ENCODE measurements at regions not wholly inside any gene's neighbourhood (a gene's known extent, or its start where the extent isn't known, plus 50 kb on each side); places are given as distances from the start of the nearest gene placed in this dataset.
A peak's percentile ranks its signal among the peaks of the same experiment; 100 is the strongest.

- TF ChIP-seq MXI1 (conservative IDR thresholded peaks at IDR 0.05; ENCODE audit: poor library complexity, severe bottlenecking) (no peak), POLR2AphosphoS5 (IDR thresholded peaks at IDR 0.05) (no peak), EZH2 (IDR thresholded peaks at IDR 0.05; ENCODE audit: borderline replicate concordance, insufficient read depth, low read length, poor library complexity, severe bottlenecking) (no peak), REST (IDR thresholded peaks at IDR 0.05; ENCODE audit: borderline replicate concordance) (no peak), TAF1 (IDR thresholded peaks at IDR 0.05; ENCODE audit: low read depth) (no peak), RAD21 (conservative IDR thresholded peaks at IDR 0.05) (no peak), EP300 (conservative IDR thresholded peaks at IDR 0.05; ENCODE audit: poor library complexity, severe bottlenecking) (no peak), SMC3 (conservative IDR thresholded peaks at IDR 0.05; ENCODE audit: poor library complexity) (no peak)
- TF ChIP-seq, protein P1, sequence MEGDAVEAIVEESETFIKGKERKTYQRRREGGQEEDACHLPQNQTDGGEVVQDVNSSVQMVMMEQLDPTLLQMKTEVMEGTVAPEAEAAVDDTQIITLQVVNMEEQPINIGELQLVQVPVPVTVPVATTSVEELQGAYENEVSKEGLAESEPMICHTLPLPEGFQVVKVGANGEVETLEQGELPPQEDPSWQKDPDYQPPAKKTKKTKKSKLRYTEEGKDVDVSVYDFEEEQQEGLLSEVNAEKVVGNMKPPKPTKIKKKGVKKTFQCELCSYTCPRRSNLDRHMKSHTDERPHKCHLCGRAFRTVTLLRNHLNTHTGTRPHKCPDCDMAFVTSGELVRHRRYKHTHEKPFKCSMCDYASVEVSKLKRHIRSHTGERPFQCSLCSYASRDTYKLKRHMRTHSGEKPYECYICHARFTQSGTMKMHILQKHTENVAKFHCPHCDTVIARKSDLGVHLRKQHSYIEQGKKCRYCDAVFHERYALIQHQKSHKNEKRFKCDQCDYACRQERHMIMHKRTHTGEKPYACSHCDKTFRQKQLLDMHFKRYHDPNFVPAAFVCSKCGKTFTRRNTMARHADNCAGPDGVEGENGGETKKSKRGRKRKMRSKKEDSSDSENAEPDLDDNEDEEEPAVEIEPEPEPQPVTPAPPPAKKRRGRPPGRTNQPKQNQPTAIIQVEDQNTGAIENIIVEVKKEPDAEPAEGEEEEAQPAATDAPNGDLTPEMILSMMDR (IDR thresholded peaks at IDR 0.05; ENCODE audit: poor library complexity, severe bottlenecking), result no peak
- Histone ChIP-seq H3F3A (ENCODE audit: insufficient read depth, low read length, poor library complexity, severe bottlenecking) (no peaks in the 10 kb centered on the region), H3K9me2 (ENCODE audit: insufficient read depth, low read length) (no peaks in the 10 kb centered on the region), H3K4me2 (ENCODE audit: low read length) (no peak overlapping the region), H3K9ac (ENCODE audit: low read length) (no peak overlapping the region), H2AFZ (ENCODE audit: low read depth, low read length) (no peak overlapping the region), H3K27ac (ENCODE audit: low read length) (no peak overlapping the region), H3K9me3 (ENCODE audit: low read length) (no peaks in the 10 kb centered on the region), H3K4me3 (ENCODE audit: low read length) (no peak overlapping the region), H3K27me3 (ENCODE audit: insufficient read depth, low read depth, low read length) (no peaks in the 10 kb centered on the region), H3K36me3 (ENCODE audit: insufficient read depth, low read length) (no peaks in the 10 kb centered on the region), H3K79me2 (replicated peaks; ENCODE audit: insufficient read depth, low read length) (no peaks in the 10 kb centered on the region), H4K20me1 (ENCODE audit: insufficient read depth) (no peaks in the 10 kb centered on the region)
These were observed 553.1 kb upstream of the FLRT2 start for GRCh38 chr14:84976805-84977204.

- no peaks in the 10 kb centered on the region for H3K79me2 ChIP-seq (replicated peaks; ENCODE audit: insufficient read depth, low read length)
- H3K27ac ChIP-seq (ENCODE audit: low read length), result no peak overlapping the region
- no peaks in the 10 kb centered on the region for H3K9me2 ChIP-seq (ENCODE audit: insufficient read depth, low read length)
- H3K4me3 ChIP-seq (ENCODE audit: low read length), result no peak overlapping the region
- no peaks in the 10 kb centered on the region for H3F3A ChIP-seq (ENCODE audit: insufficient read depth, low read length, poor library complexity, severe bottlenecking)
- H3K27me3 ChIP-seq (ENCODE audit: insufficient read depth, low read depth, low read length), result no peaks in the 10 kb centered on the region
- no peak overlapping the region for H2AFZ ChIP-seq (ENCODE audit: low read depth, low read length)
- H3K9ac ChIP-seq (ENCODE audit: low read length), result no peak overlapping the region
- no peaks in the 10 kb centered on the region for H4K20me1 ChIP-seq (ENCODE audit: insufficient read depth)
- H3K4me2 ChIP-seq (ENCODE audit: low read length), result no peak overlapping the region
- TF ChIP-seq SMC3 (conservative IDR thresholded peaks at IDR 0.05; ENCODE audit: poor library complexity), result no peak
- no peaks in the 10 kb centered on the region for H3K36me3 ChIP-seq (ENCODE audit: insufficient read depth, low read length)
- no peaks in the 10 kb centered on the region for H3K9me3 ChIP-seq (ENCODE audit: low read length)
These were observed 542.9 kb upstream of the FLRT2 start for GRCh38 chr14:84987042-84987441.

- no peaks in the 10 kb centered on the region for H3F3A ChIP-seq (ENCODE audit: insufficient read depth, low read length, poor library complexity, severe bottlenecking)
- H3K36me3 ChIP-seq (ENCODE audit: insufficient read depth, low read length), result no peaks in the 10 kb centered on the region
- H3K4me3 ChIP-seq (ENCODE audit: low read length), result no peak overlapping the region
- no peak overlapping the region for H3K4me2 ChIP-seq (ENCODE audit: low read length)
- H3K27me3 ChIP-seq (ENCODE audit: insufficient read depth, low read depth, low read length), result no peaks in the 10 kb centered on the region
- no peaks in the 10 kb centered on the region for H3K9me2 ChIP-seq (ENCODE audit: insufficient read depth, low read length)
- H3K9ac ChIP-seq (ENCODE audit: low read length), result no peak overlapping the region
- no peak overlapping the region for H2AFZ ChIP-seq (ENCODE audit: low read depth, low read length)
- no peak overlapping the region for H3K27ac ChIP-seq (ENCODE audit: low read length)
- H3K79me2 ChIP-seq (replicated peaks; ENCODE audit: insufficient read depth, low read length), result no peaks in the 10 kb centered on the region
- TF ChIP-seq REST (IDR thresholded peaks at IDR 0.05; ENCODE audit: borderline replicate concordance), result no peak
- peak; percentile 69 for TF ChIP-seq EP300 (conservative IDR thresholded peaks at IDR 0.05; ENCODE audit: poor library complexity, severe bottlenecking)
- TF ChIP-seq POLR2AphosphoS5 (IDR thresholded peaks at IDR 0.05), result peak; percentile 16
- H3K9me3 ChIP-seq (ENCODE audit: low read length), result no peaks in the 10 kb centered on the region
- no peaks in the 10 kb centered on the region for H4K20me1 ChIP-seq (ENCODE audit: insufficient read depth)
These were observed 541.6 kb upstream of the FLRT2 start for GRCh38 chr14:84988357-84988756.
